WTC11 (cell line): ENCODE measurements at regions not wholly inside any gene's neighbourhood (a gene's known extent, or its start where the extent isn't known, plus 50 kb on each side); places are given as distances from the start of the nearest gene placed in this dataset.

Experiments used
- ZBTB21 ChIP-seq: sonication (generic); formaldehyde crosslinking; IDR thresholded peaks from 2 replicates; pipeline ENCODE4 v1.8.1; 2023; ENCODE audit warnings: mild to moderate bottlenecking, missing genetic modification reagents, borderline replicate concordance
- TF ChIP-seq, protein P1 (sequence below): sonication (generic); formaldehyde crosslinking; IDR thresholded peaks from 2 replicates; pipeline ENCODE4 v1.8.0; 2023; ENCODE audit warnings: missing genetic modification reagents
- TF ChIP-seq, protein P2 (sequence below): fragments of 200-600 bp; IDR thresholded peaks from 2 replicates; pipeline ENCODE4 v1.8.0; 2022; ENCODE audit warnings: antibody characterized with exemption
- TF ChIP-seq, protein P3 (sequence below): sonication (generic); formaldehyde crosslinking; IDR thresholded peaks from 2 replicates; pipeline ENCODE4 v1.8.1; 2022; ENCODE audit warnings: mild to moderate bottlenecking, moderate library complexity, missing genetic modification reagents

DNA sequence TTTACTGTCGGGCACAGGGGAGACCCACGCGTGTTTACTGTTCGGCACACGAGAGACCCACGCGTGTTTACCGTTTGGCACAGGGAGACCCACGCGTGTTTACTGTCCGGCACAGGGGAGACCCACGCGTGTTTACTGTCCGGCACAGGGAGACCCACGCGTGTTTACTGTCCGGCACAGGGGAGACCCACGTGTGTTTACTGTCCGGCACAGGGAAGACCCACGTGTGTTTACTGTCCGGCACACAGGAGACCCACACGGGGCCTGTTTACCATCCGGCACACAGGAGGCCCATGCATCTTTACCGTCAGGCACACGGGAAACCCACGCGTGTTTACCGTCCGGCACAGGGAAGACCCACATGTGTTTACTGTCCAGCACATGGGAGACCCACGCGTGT is 525.1 kb downstream of the BRD1 start:
- TF ChIP-seq, protein P1, sequence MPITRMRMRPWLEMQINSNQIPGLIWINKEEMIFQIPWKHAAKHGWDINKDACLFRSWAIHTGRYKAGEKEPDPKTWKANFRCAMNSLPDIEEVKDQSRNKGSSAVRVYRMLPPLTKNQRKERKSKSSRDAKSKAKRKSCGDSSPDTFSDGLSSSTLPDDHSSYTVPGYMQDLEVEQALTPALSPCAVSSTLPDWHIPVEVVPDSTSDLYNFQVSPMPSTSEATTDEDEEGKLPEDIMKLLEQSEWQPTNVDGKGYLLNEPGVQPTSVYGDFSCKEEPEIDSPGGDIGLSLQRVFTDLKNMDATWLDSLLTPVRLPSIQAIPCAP (CRISPR knock-in tag): no peak
- TF ChIP-seq, protein P2, sequence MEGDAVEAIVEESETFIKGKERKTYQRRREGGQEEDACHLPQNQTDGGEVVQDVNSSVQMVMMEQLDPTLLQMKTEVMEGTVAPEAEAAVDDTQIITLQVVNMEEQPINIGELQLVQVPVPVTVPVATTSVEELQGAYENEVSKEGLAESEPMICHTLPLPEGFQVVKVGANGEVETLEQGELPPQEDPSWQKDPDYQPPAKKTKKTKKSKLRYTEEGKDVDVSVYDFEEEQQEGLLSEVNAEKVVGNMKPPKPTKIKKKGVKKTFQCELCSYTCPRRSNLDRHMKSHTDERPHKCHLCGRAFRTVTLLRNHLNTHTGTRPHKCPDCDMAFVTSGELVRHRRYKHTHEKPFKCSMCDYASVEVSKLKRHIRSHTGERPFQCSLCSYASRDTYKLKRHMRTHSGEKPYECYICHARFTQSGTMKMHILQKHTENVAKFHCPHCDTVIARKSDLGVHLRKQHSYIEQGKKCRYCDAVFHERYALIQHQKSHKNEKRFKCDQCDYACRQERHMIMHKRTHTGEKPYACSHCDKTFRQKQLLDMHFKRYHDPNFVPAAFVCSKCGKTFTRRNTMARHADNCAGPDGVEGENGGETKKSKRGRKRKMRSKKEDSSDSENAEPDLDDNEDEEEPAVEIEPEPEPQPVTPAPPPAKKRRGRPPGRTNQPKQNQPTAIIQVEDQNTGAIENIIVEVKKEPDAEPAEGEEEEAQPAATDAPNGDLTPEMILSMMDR: no peak
- no peak for TF ChIP-seq ZBTB21 (CRISPR knock-in tag)
- TF ChIP-seq, protein P3, sequence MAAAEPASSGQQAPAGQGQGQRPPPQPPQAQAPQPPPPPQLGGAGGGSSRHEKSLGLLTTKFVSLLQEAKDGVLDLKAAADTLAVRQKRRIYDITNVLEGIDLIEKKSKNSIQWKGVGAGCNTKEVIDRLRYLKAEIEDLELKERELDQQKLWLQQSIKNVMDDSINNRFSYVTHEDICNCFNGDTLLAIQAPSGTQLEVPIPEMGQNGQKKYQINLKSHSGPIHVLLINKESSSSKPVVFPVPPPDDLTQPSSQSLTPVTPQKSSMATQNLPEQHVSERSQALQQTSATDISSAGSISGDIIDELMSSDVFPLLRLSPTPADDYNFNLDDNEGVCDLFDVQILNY (CRISPR knock-in tag): no peak
